ENCODE measurements at regions not wholly inside any gene's neighbourhood (a gene's known extent, or its start where the extent isn't known, plus 50 kb on each side); places are given as distances from the start of the nearest gene placed in this dataset.

GRCh38 chrX:149262086-149262485, 243.0 kb downstream of the IDS start:
- H2AFZ ChIP-seq = no peak overlapping the region

GRCh38 chrX:149259241-149259640, 245.9 kb downstream of the IDS start:
- Histone ChIP-seq H3K27me3 (ENCODE audit: insufficient read depth, low read depth) (no peaks in the 10 kb centered on the region), H3K9me3 (ENCODE audit: insufficient read depth, low read depth) (no peaks in the 10 kb centered on the region), H3K4me1 (replicated peaks; ENCODE audit: insufficient read depth) (no peaks in the 10 kb centered on the region), H3K9me2 (ENCODE audit: insufficient read depth) (no peaks in the 10 kb centered on the region), H3K36me3 (ENCODE audit: low read depth) (no peaks in the 10 kb centered on the region), H3K4me2 (no peak overlapping the region), H4K20me1 (ENCODE audit: insufficient read depth) (no peaks in the 10 kb centered on the region), H3K79me2 (ENCODE audit: low read depth) (no peaks in the 10 kb centered on the region), H3K27ac (no peak overlapping the region), H3K4me3 (no peak overlapping the region), H3F3A (ENCODE audit: insufficient read depth, low read depth) (no peaks in the 10 kb centered on the region), H2AFZ (no peak overlapping the region)
- DNase-seq = no peak
- TF ChIP-seq EZH2 (IDR thresholded peaks at IDR 0.05; ENCODE audit: low read depth) (no peak), CTCF (conservative IDR thresholded peaks at IDR 0.05) (no peak)
- POLR2A ChIA-PET (ENCODE audit: unreplicated experiment) = no interaction called here
- intact Hi-C loops (cut with micrococcal nuclease; ENCODE audit: unreplicated experiment) = no loop called here
- CTCF ChIA-PET = no interaction called here
- no TSS peak for BruUV-seq (replicated peaks)

More at GRCh38 chrX:149262086-149262485, 243.0 kb downstream of the IDS start:
- Histone ChIP-seq H3K79me2 (ENCODE audit: low read depth) (no peaks in the 10 kb centered on the region), H3K9me2 (ENCODE audit: insufficient read depth) (no peaks in the 10 kb centered on the region), H3K27me3 (ENCODE audit: insufficient read depth, low read depth) (no peaks in the 10 kb centered on the region), H3K9me3 (ENCODE audit: insufficient read depth, low read depth) (no peaks in the 10 kb centered on the region), H3K36me3 (ENCODE audit: low read depth) (no peaks in the 10 kb centered on the region), H3K4me1 (replicated peaks; ENCODE audit: insufficient read depth) (no peaks in the 10 kb centered on the region), H4K20me1 (ENCODE audit: insufficient read depth) (no peaks in the 10 kb centered on the region), H3F3A (ENCODE audit: insufficient read depth, low read depth) (no peaks in the 10 kb centered on the region), H3K4me3 (no peak overlapping the region), H3K4me2 (no peak overlapping the region), H3K27ac (no peak overlapping the region)
- BruUV-seq (replicated peaks) = no TSS peak
- no peak for TF ChIP-seq EZH2 (IDR thresholded peaks at IDR 0.05; ENCODE audit: low read depth)
- no peak for TF ChIP-seq CTCF (conservative IDR thresholded peaks at IDR 0.05)
- ChIA-PET POLR2A (ENCODE audit: unreplicated experiment) (no interaction called here), CTCF (no interaction called here)
- intact Hi-C loops (cut with micrococcal nuclease; ENCODE audit: unreplicated experiment) = no loop called here
- no peak for DNase-seq

GRCh38 chrX:149255860-149256259, 249.2 kb downstream of the IDS start:
- ChIA-PET POLR2A (ENCODE audit: unreplicated experiment) (no interaction called here), CTCF (no interaction called here)
- DNase-seq = no peak
- H3K4me2 ChIP-seq = no peak overlapping the region
- intact Hi-C loops (cut with micrococcal nuclease; ENCODE audit: unreplicated experiment) = no loop called here
- BruUV-seq (replicated peaks) = no TSS peak
- H3K9me2 ChIP-seq (ENCODE audit: insufficient read depth) = no peaks in the 10 kb centered on the region
- H3K27me3 ChIP-seq (ENCODE audit: insufficient read depth, low read depth) = no peaks in the 10 kb centered on the region
- H4K20me1 ChIP-seq (ENCODE audit: insufficient read depth) = no peaks in the 10 kb centered on the region
- H3K4me1 ChIP-seq (replicated peaks; ENCODE audit: insufficient read depth) = no peaks in the 10 kb centered on the region
- H3K79me2 ChIP-seq (ENCODE audit: low read depth) = no peaks in the 10 kb centered on the region
- no peaks in the 10 kb centered on the region for H3K9me3 ChIP-seq (ENCODE audit: insufficient read depth, low read depth)
- no peak overlapping the region for H2AFZ ChIP-seq
- no peak for TF ChIP-seq EZH2 (IDR thresholded peaks at IDR 0.05; ENCODE audit: low read depth)
- TF ChIP-seq CTCF (conservative IDR thresholded peaks at IDR 0.05) = no peak
- H3K36me3 ChIP-seq (ENCODE audit: low read depth) = no peaks in the 10 kb centered on the region
- H3K4me3 ChIP-seq = no peak overlapping the region
- no peak overlapping the region for H3K27ac ChIP-seq
- H3F3A ChIP-seq (ENCODE audit: insufficient read depth, low read depth) = no peaks in the 10 kb centered on the region

Measured in PC-9 (cell line).